HG02973 (cell line): ENCODE measurements at regions not wholly inside any gene's neighbourhood (a gene's known extent, or its start where the extent isn't known, plus 50 kb on each side); places are given as distances from the start of the nearest gene placed in this dataset.

Experiments
- ATAC-seq: cut with Tn5 transposase; IDR thresholded peaks from one replicate; pipeline ENCODE4 v1.9.1; 2021; ENCODE audit warnings: moderate library complexity; ENCODE audit not compliant: unreplicated experiment

DNA sequence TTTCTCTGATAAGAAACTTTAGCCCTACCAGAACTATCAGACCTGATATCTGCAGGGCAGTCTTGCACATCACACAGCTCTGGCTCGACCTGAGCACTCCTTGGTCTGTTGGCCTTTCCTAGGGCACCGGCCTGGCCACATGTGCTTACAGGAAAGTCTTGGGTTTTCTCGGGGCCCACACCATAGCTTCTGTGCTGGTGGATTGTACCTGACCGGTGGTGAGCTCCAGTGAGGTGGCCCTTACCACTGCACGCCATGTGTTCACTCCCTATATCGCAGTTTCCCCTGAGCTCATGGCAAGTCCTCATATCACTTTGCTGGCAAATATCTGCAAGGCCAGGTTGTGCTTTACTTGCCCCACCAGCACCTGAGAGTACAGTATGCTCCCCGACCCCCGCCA lies 2637.4 kb downstream of the ARAP2 start:
- no peak for ATAC-seq

GRCh38 chr4:33616121-33616520 lies 2628.2 kb downstream of the ARAP2 start:
- ATAC-seq = no peak

- no peak for ATAC-seq
Measured at GRCh38 chr4:33625748-33626147, 2618.6 kb downstream of the ARAP2 start.

GRCh38 chr4:33626221-33626620 lies 2618.1 kb downstream of the ARAP2 start:
- ATAC-seq = no peak

DNA sequence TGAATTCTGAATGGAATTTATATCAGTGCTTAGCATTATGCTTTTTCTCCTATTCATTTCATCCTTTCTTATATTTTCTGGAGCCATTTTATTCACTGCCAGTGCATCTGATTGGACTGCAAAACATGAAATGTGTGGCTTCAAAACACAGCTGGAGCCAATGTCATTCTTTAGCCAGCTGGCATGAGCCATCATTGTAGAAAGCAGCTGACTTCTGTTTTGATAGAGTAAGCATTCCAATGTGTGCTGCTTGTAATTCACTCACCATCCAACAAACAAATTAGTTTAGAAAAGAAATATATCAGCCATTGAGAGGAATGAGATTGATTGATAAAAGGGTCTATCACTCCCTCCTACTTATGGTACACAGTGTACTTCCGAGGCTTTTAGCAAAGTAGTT lies 2616.0 kb downstream of the ARAP2 start:
- no peak for ATAC-seq

DNA sequence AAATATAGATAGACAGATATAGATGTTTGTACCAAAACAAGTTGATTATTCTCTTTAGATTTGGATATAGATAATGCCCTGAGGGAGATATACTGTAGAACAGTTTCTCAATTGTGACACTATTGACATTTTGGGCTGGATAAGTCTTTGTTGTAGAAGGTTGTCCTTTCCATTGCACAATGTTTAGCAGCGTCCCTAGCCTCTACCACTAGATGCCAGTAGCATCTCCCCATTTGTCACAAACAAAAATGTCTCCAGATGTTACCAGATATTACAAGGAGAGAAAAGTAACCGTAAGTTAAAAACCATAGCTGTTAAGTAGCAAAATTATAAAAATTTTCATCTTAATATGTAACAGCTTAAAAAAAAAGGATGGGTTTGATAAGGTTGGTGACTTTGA lies 2595.3 kb downstream of the ARAP2 start:
- ATAC-seq = no peak

DNA sequence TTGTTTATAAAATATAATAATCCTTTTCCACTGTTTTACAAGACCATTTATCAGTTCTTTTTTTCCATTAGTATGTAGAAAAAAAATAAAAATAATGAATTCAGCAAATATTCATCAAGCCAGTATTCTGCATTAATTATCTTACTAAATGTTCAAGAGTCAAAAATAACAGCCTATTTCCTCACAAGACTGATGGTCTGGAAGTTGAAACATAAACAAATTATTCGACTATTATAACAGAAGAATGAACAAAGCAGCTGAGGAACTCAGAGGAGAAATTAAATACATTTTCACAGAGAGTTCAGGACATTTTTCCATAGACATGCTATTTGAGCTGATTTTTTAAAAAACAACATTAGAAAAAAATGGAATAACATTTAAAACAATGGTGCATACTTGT lies 2594.8 kb downstream of the ARAP2 start:
- no peak for ATAC-seq

- no peak for ATAC-seq
Measured at GRCh38 chr4:33650036-33650435, 2594.3 kb downstream of the ARAP2 start.

- no peak for ATAC-seq
Measured at GRCh38 chr4:33658971-33659370, 2585.3 kb downstream of the ARAP2 start.

- no peak for ATAC-seq
Measured at GRCh38 chr4:33661636-33662035, 2582.7 kb downstream of the ARAP2 start.

- no peak for ATAC-seq
Measured at GRCh38 chr4:33685939-33686338, 2558.4 kb downstream of the ARAP2 start.

- ATAC-seq = no peak
Measured at GRCh38 chr4:33696041-33696440, 2548.3 kb downstream of the ARAP2 start.

GRCh38 chr4:33696586-33696985 lies 2547.7 kb downstream of the ARAP2 start:
- ATAC-seq = no peak

- ATAC-seq = no peak
Measured at GRCh38 chr4:33709247-33709646, 2535.1 kb downstream of the ARAP2 start.

DNA sequence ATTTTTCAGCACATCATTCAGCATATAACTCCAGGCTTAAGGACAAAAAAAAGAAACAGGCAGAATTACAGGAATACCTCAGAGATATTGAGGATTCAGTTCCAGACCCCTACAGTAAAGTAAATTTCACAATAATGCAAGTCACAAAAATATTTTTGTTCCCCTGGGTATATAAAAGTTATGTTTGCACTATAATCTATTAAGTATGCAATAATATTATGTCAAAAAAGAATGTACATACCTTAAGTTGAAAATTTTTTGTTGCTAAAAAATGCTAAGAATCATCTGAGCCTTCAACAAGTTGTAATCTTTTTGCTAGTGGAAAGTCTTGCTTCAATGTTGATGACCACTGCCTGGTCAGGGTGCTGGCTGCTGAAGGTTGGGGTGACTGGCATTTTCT lies 2532.5 kb downstream of the ARAP2 start:
- no peak for ATAC-seq

DNA sequence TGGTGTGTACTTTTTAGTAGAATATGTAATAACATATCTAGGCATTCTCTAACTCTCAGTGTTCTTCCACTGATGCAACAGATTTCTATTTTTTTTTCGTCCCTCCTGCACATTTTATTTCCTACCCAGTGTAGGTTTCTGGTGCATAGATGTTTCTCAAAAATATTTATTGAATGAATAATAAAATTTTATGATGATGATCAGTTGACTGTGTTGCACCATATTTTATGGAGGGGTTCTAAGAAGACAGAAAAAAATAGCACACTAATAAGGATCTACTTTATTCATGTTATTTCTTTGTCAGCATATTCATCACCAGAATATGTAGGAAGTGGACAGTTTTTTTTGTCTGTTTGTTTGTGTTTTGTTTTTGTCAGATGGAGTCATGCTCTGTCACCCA lies 2529.3 kb downstream of the ARAP2 start:
- ATAC-seq = no peak

DNA sequence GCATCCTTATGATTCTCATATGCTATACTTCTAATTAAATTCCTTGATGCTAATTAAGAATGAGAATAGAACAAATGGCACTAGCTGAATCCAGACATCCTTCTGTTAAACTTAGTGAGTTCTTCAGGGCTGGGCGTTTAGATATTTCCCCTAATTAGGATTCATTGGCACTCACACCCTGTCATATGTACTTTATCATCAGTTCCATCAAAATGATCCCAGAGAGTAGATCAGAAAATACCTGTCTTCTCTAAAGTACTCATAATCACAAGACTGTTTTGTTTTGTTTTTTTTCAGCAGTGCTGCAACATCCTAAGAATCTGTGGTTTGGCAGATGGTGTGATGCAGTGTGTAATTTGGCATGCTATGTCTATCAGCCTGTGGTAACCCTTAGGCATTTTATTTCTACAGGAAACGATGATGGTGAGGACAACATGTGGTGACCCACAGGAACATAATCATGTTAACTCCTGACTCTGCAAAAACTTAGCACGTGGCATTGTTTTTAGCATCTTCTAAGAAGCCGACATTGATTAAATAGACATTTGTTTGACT lies 2528.4 kb downstream of the ARAP2 start:
- ATAC-seq = no peak

GRCh38 chr4:33722254-33722653 lies 2522.1 kb downstream of the ARAP2 start:
- ATAC-seq = no peak

DNA sequence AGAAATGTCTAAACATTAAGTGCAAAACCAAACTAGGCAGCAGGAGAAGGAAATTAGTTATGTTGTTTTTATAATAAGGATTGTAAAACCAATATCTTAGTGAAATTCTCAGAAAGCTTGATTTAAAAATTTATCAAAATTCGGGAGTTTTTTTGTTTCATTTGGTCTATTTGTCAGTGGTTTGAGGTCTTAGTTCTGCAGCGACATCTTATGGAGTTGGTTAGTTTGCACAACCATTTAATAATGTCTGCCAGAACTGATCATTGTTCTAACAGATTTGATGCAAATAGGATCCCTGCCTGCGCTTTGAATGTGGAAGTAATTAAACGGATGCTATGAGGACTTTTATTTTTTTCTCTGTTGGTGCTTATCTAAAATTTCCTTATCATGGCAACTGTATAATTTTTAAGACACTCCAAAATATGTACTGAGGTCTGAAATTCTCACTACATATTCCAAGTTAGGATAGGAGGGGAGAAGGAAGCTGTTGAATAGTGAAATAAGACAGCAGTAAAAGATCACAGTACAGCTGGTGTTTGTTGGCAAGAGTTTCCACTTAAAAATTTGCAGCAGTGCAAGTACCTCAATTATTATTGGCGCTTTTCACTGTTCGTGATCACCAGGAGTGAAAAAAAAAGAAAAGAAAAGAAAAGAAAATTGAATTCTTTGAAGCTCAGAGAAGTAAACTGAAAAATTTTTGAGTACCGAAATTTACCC lies 2521.4 kb downstream of the ARAP2 start:
- ATAC-seq = no peak

DNA sequence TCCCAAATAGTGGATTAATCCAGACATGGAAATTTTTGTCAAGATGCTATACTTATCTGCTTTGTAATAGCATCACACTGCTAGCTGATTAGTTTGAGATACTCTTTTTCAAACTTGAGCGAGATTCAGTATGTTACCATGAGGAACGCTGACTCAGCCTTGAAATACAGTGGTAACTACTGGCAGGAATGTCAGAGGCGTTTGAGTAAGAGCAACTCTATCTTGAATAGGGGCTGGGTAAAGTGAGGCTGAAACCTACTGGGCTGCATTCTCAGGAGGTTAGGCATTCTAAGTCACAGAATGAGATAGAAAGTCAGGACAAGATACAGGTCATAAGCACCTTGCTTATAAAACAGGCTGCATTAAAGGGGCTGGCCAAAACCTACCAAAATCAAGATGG lies 2519.6 kb downstream of the ARAP2 start:
- no peak for ATAC-seq

DNA sequence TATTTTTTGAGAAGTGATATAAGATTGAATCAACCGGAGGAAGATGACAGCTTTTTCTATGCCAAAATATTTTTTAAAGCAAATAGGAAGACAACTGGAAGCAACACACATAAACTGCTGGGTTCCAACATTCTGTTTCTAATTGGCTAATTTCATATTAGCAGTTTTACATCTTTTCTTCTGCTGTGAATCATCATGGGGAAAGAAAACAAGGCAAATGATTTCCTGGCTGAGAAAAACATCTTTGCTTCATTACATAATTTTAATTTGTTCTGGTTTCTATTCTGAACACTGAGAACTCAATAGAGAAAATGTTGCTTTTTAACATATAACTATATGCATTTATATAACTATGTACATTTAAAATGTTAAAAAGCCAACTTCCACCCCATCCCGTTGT lies 2518.5 kb downstream of the ARAP2 start:
- no peak for ATAC-seq

DNA sequence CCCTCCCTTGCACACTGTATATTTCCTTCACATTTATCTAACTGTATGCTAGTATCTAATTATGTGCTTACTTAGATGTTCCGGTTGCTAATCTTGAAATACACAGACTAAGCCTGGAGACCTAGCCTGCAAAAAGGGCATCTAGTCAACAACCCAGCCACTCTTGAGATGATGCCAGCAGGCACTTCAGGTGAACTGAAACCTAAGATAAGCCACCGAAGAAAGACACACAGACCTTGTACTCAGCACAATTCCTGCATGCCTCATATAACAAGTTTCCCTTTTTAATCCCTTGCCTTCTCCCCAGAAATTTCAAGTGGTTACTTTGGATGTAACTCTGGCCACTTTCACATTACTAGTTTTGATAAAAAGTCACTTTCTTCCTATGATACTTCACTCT lies 2506.6 kb downstream of the ARAP2 start:
- ATAC-seq = no peak
